ENCODE measurements at regions not wholly inside any gene's neighbourhood (a gene's known extent, or its start where the extent isn't known, plus 50 kb on each side); places are given as distances from the start of the nearest gene placed in this dataset.

GRCh38 chr5:136511046-136511445 lies 145.7 kb upstream of the TRPC7 start:
- no peak for DNase-seq (ENCODE audit: low spot score in 2 of 2)
- Histone ChIP-seq H3K4me1 (no peaks in the 10 kb centered on the region), H3K36me3 (replicated peaks) (no peaks in the 10 kb centered on the region), H3K9me3 (no peaks in the 10 kb centered on the region), H3K27me3 (ENCODE audit: low read depth) (no peaks in the 10 kb centered on the region), H3K4me3 (no peak overlapping the region)
- in situ Hi-C loops (cut with MboI; ENCODE audit: low sequenced_read_pairs) = no loop called here

GRCh38 chr5:136510481-136510880 lies 145.1 kb upstream of the TRPC7 start:
- Histone ChIP-seq H3K4me1 (no peaks in the 10 kb centered on the region), H3K36me3 (replicated peaks) (no peaks in the 10 kb centered on the region), H3K27me3 (ENCODE audit: low read depth) (no peaks in the 10 kb centered on the region), H3K4me3 (no peak overlapping the region), H3K9me3 (no peaks in the 10 kb centered on the region)
- DNase-seq (ENCODE audit: low spot score in 2 of 2) = no peak
- in situ Hi-C loops (cut with MboI; ENCODE audit: low sequenced_read_pairs) = no loop called here

GRCh38 chr5:136506131-136506530 lies 140.8 kb upstream of the TRPC7 start:
- Histone ChIP-seq H3K36me3 (replicated peaks) (no peaks in the 10 kb centered on the region), H3K4me3 (no peak overlapping the region), H3K9me3 (no peaks in the 10 kb centered on the region), H3K27me3 (ENCODE audit: low read depth) (no peaks in the 10 kb centered on the region), H3K4me1 (no peaks in the 10 kb centered on the region)
- no peak for DNase-seq (ENCODE audit: low spot score in 2 of 2)
- in situ Hi-C loops (cut with MboI; ENCODE audit: low sequenced_read_pairs) = no loop called here

- no peaks in the 10 kb centered on the region for H3K9me3 ChIP-seq
- DNase-seq (ENCODE audit: low spot score in 2 of 2) = no peak
- H3K27me3 ChIP-seq (ENCODE audit: low read depth) = no peaks in the 10 kb centered on the region
- H3K36me3 ChIP-seq (replicated peaks) = no peaks in the 10 kb centered on the region
- no peak overlapping the region for H3K4me3 ChIP-seq
- H3K4me1 ChIP-seq = no peaks in the 10 kb centered on the region
- in situ Hi-C loops (cut with MboI; ENCODE audit: low sequenced_read_pairs) = no loop called here
These were observed 135.8 kb upstream of the TRPC7 start for GRCh38 chr5:136501133-136501532.

- H3K4me3 ChIP-seq = no peak overlapping the region
- H3K27me3 ChIP-seq (ENCODE audit: low read depth) = no peaks in the 10 kb centered on the region
- in situ Hi-C loops (cut with MboI; ENCODE audit: low sequenced_read_pairs) = no loop called here
- no peaks in the 10 kb centered on the region for H3K36me3 ChIP-seq (replicated peaks)
- H3K4me1 ChIP-seq = no peaks in the 10 kb centered on the region
- H3K9me3 ChIP-seq = no peaks in the 10 kb centered on the region
- DNase-seq (ENCODE audit: low spot score in 2 of 2) = no peak
These were observed 127.2 kb upstream of the TRPC7 start for GRCh38 chr5:136492587-136492986.

GRCh38 chr5:136491806-136492205 lies 126.5 kb upstream of the TRPC7 start:
- no peak for DNase-seq (ENCODE audit: low spot score in 2 of 2)
- in situ Hi-C loops (cut with MboI; ENCODE audit: low sequenced_read_pairs) = no loop called here
- H3K4me3 ChIP-seq = no peak overlapping the region
- no peaks in the 10 kb centered on the region for H3K4me1 ChIP-seq
- no peaks in the 10 kb centered on the region for H3K9me3 ChIP-seq
- no peaks in the 10 kb centered on the region for H3K27me3 ChIP-seq (ENCODE audit: low read depth)
- no peaks in the 10 kb centered on the region for H3K36me3 ChIP-seq (replicated peaks)

- Histone ChIP-seq H3K4me1 (no peaks in the 10 kb centered on the region), H3K9me3 (no peaks in the 10 kb centered on the region), H3K36me3 (replicated peaks) (no peaks in the 10 kb centered on the region), H3K4me3 (no peak overlapping the region), H3K27me3 (ENCODE audit: low read depth) (no peaks in the 10 kb centered on the region)
- DNase-seq (ENCODE audit: low spot score in 2 of 2) = no peak
- in situ Hi-C loops (cut with MboI; ENCODE audit: low sequenced_read_pairs) = no loop called here
These were observed 119.5 kb upstream of the TRPC7 start for GRCh38 chr5:136484808-136485325.

GRCh38 chr5:136482206-136482605 lies 116.9 kb upstream of the TRPC7 start:
- no peak overlapping the region for H3K4me3 ChIP-seq
- no peaks in the 10 kb centered on the region for H3K36me3 ChIP-seq (replicated peaks)
- no peaks in the 10 kb centered on the region for H3K9me3 ChIP-seq
- no peaks in the 10 kb centered on the region for H3K4me1 ChIP-seq
- in situ Hi-C loops (cut with MboI; ENCODE audit: low sequenced_read_pairs) = no loop called here
- no peaks in the 10 kb centered on the region for H3K27me3 ChIP-seq (ENCODE audit: low read depth)
- DNase-seq (ENCODE audit: low spot score in 2 of 2) = no peak

- Histone ChIP-seq H3K36me3 (replicated peaks) (no peaks in the 10 kb centered on the region), H3K4me3 (no peak overlapping the region), H3K4me1 (no peaks in the 10 kb centered on the region), H3K27me3 (ENCODE audit: low read depth) (no peaks in the 10 kb centered on the region), H3K9me3 (no peaks in the 10 kb centered on the region)
- DNase-seq (ENCODE audit: low spot score in 2 of 2) = no peak
- in situ Hi-C loops (cut with MboI; ENCODE audit: low sequenced_read_pairs) = no loop called here
These were observed 109.1 kb upstream of the TRPC7 start for GRCh38 chr5:136474466-136474865.

- H3K36me3 ChIP-seq (replicated peaks) = no peaks in the 10 kb centered on the region
- in situ Hi-C loops (cut with MboI; ENCODE audit: low sequenced_read_pairs) = no loop called here
- no peaks in the 10 kb centered on the region for H3K4me1 ChIP-seq
- no peak overlapping the region for H3K4me3 ChIP-seq
- H3K27me3 ChIP-seq (ENCODE audit: low read depth) = no peaks in the 10 kb centered on the region
- H3K9me3 ChIP-seq = no peaks in the 10 kb centered on the region
- no peak for DNase-seq (ENCODE audit: low spot score in 2 of 2)
These were observed 102.3 kb upstream of the TRPC7 start for GRCh38 chr5:136467632-136468031.

- in situ Hi-C loops (cut with MboI; ENCODE audit: low sequenced_read_pairs) = no loop called here
- Histone ChIP-seq H3K27me3 (ENCODE audit: low read depth) (no peaks in the 10 kb centered on the region), H3K36me3 (replicated peaks) (no peaks in the 10 kb centered on the region), H3K9me3 (no peaks in the 10 kb centered on the region), H3K4me1 (no peaks in the 10 kb centered on the region), H3K4me3 (no peak overlapping the region)
- no peak for DNase-seq (ENCODE audit: low spot score in 2 of 2)
These were observed 100.7 kb upstream of the TRPC7 start for GRCh38 chr5:136466041-136466415.

- H3K36me3 ChIP-seq (replicated peaks) = no peaks in the 10 kb centered on the region
- H3K9me3 ChIP-seq = no peaks in the 10 kb centered on the region
- no peak for DNase-seq (ENCODE audit: low spot score in 2 of 2)
- no peaks in the 10 kb centered on the region for H3K4me1 ChIP-seq
- no peak overlapping the region for H3K4me3 ChIP-seq
- H3K27me3 ChIP-seq (ENCODE audit: low read depth) = no peaks in the 10 kb centered on the region
- in situ Hi-C loops (cut with MboI; ENCODE audit: low sequenced_read_pairs) = no loop called here
These were observed 93.1 kb upstream of the TRPC7 start for GRCh38 chr5:136458481-136458880.

GRCh38 chr5:136457390-136458013 lies 92.2 kb upstream of the TRPC7 start:
- no peaks in the 10 kb centered on the region for H3K27me3 ChIP-seq (ENCODE audit: low read depth)
- no peak overlapping the region for H3K4me3 ChIP-seq
- no peak for DNase-seq (ENCODE audit: low spot score in 2 of 2)
- no peaks in the 10 kb centered on the region for H3K9me3 ChIP-seq
- in situ Hi-C loops (cut with MboI; ENCODE audit: low sequenced_read_pairs) = no loop called here
- H3K36me3 ChIP-seq (replicated peaks) = no peaks in the 10 kb centered on the region
- no peaks in the 10 kb centered on the region for H3K4me1 ChIP-seq

GRCh38 chr5:136455409-136455808 lies 90.1 kb upstream of the TRPC7 start:
- no peak for DNase-seq (ENCODE audit: low spot score in 2 of 2)
- Histone ChIP-seq H3K36me3 (replicated peaks) (no peaks in the 10 kb centered on the region), H3K4me3 (no peak overlapping the region), H3K9me3 (no peaks in the 10 kb centered on the region), H3K27me3 (ENCODE audit: low read depth) (no peaks in the 10 kb centered on the region), H3K4me1 (no peaks in the 10 kb centered on the region)
- in situ Hi-C loops (cut with MboI; ENCODE audit: low sequenced_read_pairs) = no loop called here
